ENCODE measurements at regions not wholly inside any gene's neighbourhood (a gene's known extent, or its start where the extent isn't known, plus 50 kb on each side); places are given as distances from the start of the nearest gene placed in this dataset.

DNA sequence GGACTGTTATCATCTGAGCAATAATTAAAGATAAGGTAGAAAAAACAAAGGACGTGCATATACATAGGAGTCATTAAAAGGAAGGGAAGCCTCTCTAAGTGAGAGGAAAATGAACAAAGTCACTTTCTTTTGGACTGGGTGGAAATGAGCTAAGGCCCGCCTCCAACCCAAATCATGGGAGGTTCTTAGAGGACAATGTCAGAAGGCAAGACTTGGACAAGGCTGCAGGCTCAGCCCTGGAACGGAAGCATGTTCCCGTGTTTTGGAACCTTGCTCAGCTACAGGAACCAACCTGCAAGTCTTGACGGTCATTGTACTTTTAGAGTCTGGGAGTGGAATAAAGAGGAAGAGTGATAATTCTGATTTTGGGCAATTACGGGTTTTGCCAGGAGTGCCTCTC is 59.4 kb upstream of the EPB41L3 start:
- no peak overlapping the region for H3K4me3 ChIP-seq (ENCODE audit: low read depth, low read length)
- FAIRE-seq (no peak), DNase-seq (ENCODE audit: low read depth) (no peak)
- H3K36me3 ChIP-seq (ENCODE audit: control insufficient read depth, insufficient read depth, low read length), result no peaks in the 10 kb centered on the region
- H3K27me3 ChIP-seq (ENCODE audit: control insufficient read depth, insufficient read depth, low read length), result no peaks in the 10 kb centered on the region
- TF ChIP-seq, protein P1, sequence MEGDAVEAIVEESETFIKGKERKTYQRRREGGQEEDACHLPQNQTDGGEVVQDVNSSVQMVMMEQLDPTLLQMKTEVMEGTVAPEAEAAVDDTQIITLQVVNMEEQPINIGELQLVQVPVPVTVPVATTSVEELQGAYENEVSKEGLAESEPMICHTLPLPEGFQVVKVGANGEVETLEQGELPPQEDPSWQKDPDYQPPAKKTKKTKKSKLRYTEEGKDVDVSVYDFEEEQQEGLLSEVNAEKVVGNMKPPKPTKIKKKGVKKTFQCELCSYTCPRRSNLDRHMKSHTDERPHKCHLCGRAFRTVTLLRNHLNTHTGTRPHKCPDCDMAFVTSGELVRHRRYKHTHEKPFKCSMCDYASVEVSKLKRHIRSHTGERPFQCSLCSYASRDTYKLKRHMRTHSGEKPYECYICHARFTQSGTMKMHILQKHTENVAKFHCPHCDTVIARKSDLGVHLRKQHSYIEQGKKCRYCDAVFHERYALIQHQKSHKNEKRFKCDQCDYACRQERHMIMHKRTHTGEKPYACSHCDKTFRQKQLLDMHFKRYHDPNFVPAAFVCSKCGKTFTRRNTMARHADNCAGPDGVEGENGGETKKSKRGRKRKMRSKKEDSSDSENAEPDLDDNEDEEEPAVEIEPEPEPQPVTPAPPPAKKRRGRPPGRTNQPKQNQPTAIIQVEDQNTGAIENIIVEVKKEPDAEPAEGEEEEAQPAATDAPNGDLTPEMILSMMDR (IDR thresholded peaks at IDR 0.05; ENCODE audit: insufficient read depth, low read length, severe bottlenecking), result no peak

DNA sequence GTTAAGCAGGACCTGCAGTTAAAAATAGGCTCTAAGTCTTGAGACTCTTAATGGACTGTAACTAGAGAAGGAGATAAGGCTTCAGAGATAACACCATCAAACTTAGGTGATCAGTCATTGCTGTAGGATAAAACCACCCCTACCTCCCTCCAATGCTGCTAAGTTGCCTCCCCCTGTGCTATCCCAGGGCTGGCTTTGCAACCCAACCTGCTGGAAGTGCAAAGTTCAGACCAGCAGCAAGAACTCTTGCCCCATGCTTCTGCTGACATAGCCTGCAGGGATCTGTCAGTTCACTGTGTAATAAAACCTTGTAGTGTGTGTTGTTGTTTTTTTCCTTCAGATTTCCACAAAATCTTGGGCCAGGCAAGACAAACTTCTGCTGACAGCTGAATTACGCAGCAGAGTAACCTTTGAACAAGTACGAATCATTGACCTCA is 57.4 kb upstream of the EPB41L3 start:
- Histone ChIP-seq H3K4me3 (ENCODE audit: low read depth, low read length) (no peak overlapping the region), H3K36me3 (ENCODE audit: control insufficient read depth, insufficient read depth, low read length) (no peaks in the 10 kb centered on the region), H3K27me3 (ENCODE audit: control insufficient read depth, insufficient read depth, low read length) (no peaks in the 10 kb centered on the region)
- FAIRE-seq (no peak), DNase-seq (ENCODE audit: low read depth) (no peak)
- TF ChIP-seq, protein P1 (IDR thresholded peaks at IDR 0.05; ENCODE audit: insufficient read depth, low read length, severe bottlenecking), result no peak

DNA sequence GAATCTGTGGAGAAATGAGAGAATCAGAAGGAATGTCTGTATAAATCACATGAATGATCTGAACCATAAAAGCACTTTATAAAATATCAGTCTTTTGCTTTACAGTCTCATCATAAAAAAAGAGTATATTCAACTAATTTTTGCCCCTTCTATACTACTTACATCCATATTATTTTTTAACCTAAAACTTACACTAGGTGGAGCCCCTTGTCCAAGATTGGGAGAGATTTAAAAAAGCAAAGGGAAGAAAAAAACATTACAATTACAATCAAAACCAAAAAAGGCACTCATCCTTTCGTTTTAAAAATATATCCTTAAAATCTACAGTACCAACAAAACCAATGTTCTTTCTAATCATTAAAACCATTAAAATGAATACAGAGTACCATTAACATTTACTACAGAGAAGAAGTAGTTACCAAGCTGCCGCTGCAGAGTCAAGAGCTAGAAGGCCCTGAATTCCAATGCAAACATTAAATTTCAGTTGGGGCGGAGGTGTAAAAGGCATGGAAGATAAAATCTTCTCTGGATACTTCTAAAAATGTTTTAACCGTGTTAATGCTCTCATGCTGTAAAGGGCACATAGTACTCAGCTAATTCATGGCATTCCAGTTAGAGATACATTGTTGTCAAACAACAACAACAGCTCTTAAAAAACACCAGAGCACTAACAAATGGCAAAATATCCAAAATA is 56.7 kb upstream of the EPB41L3 start:
- peak; percentile 4 for DNase-seq (ENCODE audit: low read depth)

DNA sequence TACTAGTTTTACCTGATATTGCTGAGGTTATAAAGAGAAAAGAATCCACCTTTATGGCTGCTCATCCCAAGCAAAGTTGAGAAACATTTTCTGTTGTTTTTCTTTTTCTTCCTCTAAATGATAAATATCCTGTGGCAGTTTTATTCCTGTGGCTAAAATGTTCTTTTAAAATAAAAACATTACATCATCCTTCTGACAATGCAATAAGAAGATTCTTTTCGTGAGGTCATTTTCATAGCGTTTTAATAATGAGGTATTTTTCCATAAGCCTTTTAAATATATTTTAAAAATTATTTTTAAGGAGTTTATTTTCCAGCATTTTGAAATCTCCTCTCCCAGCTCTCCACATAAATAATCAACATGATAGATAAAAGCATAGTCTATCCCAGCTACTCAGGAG is 52.8 kb upstream of the EPB41L3 start:
- H3K4me3 ChIP-seq (ENCODE audit: low read depth, low read length), result no peak overlapping the region
- DNase-seq (ENCODE audit: low read depth) (no peak), FAIRE-seq (no peak)
- no peaks in the 10 kb centered on the region for H3K27me3 ChIP-seq (ENCODE audit: control insufficient read depth, insufficient read depth, low read length)
- H3K36me3 ChIP-seq (ENCODE audit: control insufficient read depth, insufficient read depth, low read length), result no peaks in the 10 kb centered on the region
- TF ChIP-seq, protein P1 (IDR thresholded peaks at IDR 0.05; ENCODE audit: insufficient read depth, low read length, severe bottlenecking), result no peak

More for the DNA sequence above, 56.7 kb upstream of the EPB41L3 start:
- Histone ChIP-seq H3K4me3 (ENCODE audit: low read depth, low read length) (no peak overlapping the region), H3K36me3 (ENCODE audit: control insufficient read depth, insufficient read depth, low read length) (no peaks in the 10 kb centered on the region), H3K27me3 (ENCODE audit: control insufficient read depth, insufficient read depth, low read length) (no peaks in the 10 kb centered on the region)
- TF ChIP-seq, protein P1 (IDR thresholded peaks at IDR 0.05; ENCODE audit: insufficient read depth, low read length, severe bottlenecking), result no peak
- no peak for FAIRE-seq
